ENCODE measurements at regions not wholly inside any gene's neighbourhood (a gene's known extent, or its start where the extent isn't known, plus 50 kb on each side); places are given as distances from the start of the nearest gene placed in this dataset.

GRCh38 chr17:36697903-36698530 is 96.6 kb downstream of the MRM1 start:
- TF ChIP-seq SUZ12 (IDR thresholded peaks at IDR 0.05): no peak
- no peak for TF ChIP-seq PKNOX1 (IDR thresholded peaks at IDR 0.05)
- no peak for TF ChIP-seq FOXA1 (IDR thresholded peaks at IDR 0.05)
- TF ChIP-seq ELF4 (IDR thresholded peaks at IDR 0.05): no peak
- CTCF ChIA-PET: no interaction called here
- peak; percentile 18 for DNase-seq (ENCODE audit: extremely low spot score)
- POLR2A ChIA-PET: no interaction called here

GRCh38 chr17:36701429-36702099 is 100.2 kb downstream of the MRM1 start:
- DNase-seq (ENCODE audit: extremely low spot score): no peak
- ChIA-PET POLR2A (no interaction called here), CTCF (interaction anchor here (0.6 kb wide), 1 partner anchor 893 kb away, joined by 4 read pairs; no protein-coding TSS in a partner anchor)

GRCh38 chr17:36702636-36703035 is 101.3 kb downstream of the MRM1 start:
- POLR2A ChIA-PET: no interaction called here
- TF ChIP-seq LEF1 (IDR thresholded peaks at IDR 0.05; ENCODE audit: borderline replicate concordance) (no peak), TARDBP (IDR thresholded peaks at IDR 0.05) (no peak), FOXA1 (IDR thresholded peaks at IDR 0.05) (no peak), FOXM1 (IDR thresholded peaks at IDR 0.05; ENCODE audit: borderline replicate concordance) (no peak), FOXK2 (IDR thresholded peaks at IDR 0.05) (no peak), L3MBTL2 (conservative IDR thresholded peaks at IDR 0.05) (no peak), ZNF384 (IDR thresholded peaks at IDR 0.05) (no peak), ARNT (IDR thresholded peaks at IDR 0.05) (no peak), PKNOX1 (IDR thresholded peaks at IDR 0.05) (no peak), BHLHE40 (IDR thresholded peaks at IDR 0.05; ENCODE audit: borderline replicate concordance) (no peak), CTBP1 (IDR thresholded peaks at IDR 0.05; ENCODE audit: borderline replicate concordance) (no peak), NFRKB (IDR thresholded peaks at IDR 0.05) (no peak), HDGF (IDR thresholded peaks at IDR 0.05; ENCODE audit: borderline replicate concordance) (no peak), SP1 (IDR thresholded peaks at IDR 0.05) (no peak), ELF4 (IDR thresholded peaks at IDR 0.05) (no peak), SUZ12 (IDR thresholded peaks at IDR 0.05) (no peak)
- DNase-seq (ENCODE audit: extremely low spot score): no peak
- CTCF ChIA-PET: no interaction called here

More at GRCh38 chr17:36701429-36702099, 100.2 kb downstream of the MRM1 start:
- TF ChIP-seq FOXM1 (IDR thresholded peaks at IDR 0.05; ENCODE audit: borderline replicate concordance) (no peak), CTBP1 (IDR thresholded peaks at IDR 0.05; ENCODE audit: borderline replicate concordance) (no peak), SUZ12 (IDR thresholded peaks at IDR 0.05) (no peak), ELF4 (IDR thresholded peaks at IDR 0.05) (no peak), FOXK2 (IDR thresholded peaks at IDR 0.05) (no peak), FOXA1 (IDR thresholded peaks at IDR 0.05) (no peak), L3MBTL2 (conservative IDR thresholded peaks at IDR 0.05) (no peak), ZNF384 (IDR thresholded peaks at IDR 0.05) (no peak), BHLHE40 (IDR thresholded peaks at IDR 0.05; ENCODE audit: borderline replicate concordance) (no peak), SP1 (IDR thresholded peaks at IDR 0.05) (no peak), NFRKB (IDR thresholded peaks at IDR 0.05) (no peak), PKNOX1 (IDR thresholded peaks at IDR 0.05) (no peak), HDGF (IDR thresholded peaks at IDR 0.05; ENCODE audit: borderline replicate concordance) (no peak), TARDBP (IDR thresholded peaks at IDR 0.05) (no peak)

- ChIA-PET POLR2A (no interaction called here), CTCF (interaction anchor here (0.7 kb wide), 1 partner anchor 51 kb away, joined by 3 read pairs; no protein-coding TSS in a partner anchor)
- TF ChIP-seq SUZ12 (IDR thresholded peaks at IDR 0.05): no peak
- TF ChIP-seq PKNOX1 (IDR thresholded peaks at IDR 0.05): no peak
- no peak for TF ChIP-seq CTBP1 (IDR thresholded peaks at IDR 0.05; ENCODE audit: borderline replicate concordance)
- no peak for TF ChIP-seq HDGF (IDR thresholded peaks at IDR 0.05; ENCODE audit: borderline replicate concordance)
- no peak for TF ChIP-seq ZNF384 (IDR thresholded peaks at IDR 0.05)
- DNase-seq (ENCODE audit: extremely low spot score): peak; percentile 65
Observed at GRCh38 chr17:36703860-36704266, 102.5 kb downstream of the MRM1 start.

- ChIA-PET CTCF (interaction anchor here (0.6 to 1.4 kb wide), 2 partner anchors 9 to 77 kb away, joined by 3 to 6 read pairs; no protein-coding TSS in a partner anchor), POLR2A (no interaction called here)
- TF ChIP-seq SP1 (IDR thresholded peaks at IDR 0.05): no peak
- TF ChIP-seq ARNT (IDR thresholded peaks at IDR 0.05): no peak
- TF ChIP-seq LEF1 (IDR thresholded peaks at IDR 0.05; ENCODE audit: borderline replicate concordance): no peak
- TF ChIP-seq L3MBTL2 (conservative IDR thresholded peaks at IDR 0.05): no peak
- TF ChIP-seq NFRKB (IDR thresholded peaks at IDR 0.05): no peak
- TF ChIP-seq HDGF (IDR thresholded peaks at IDR 0.05; ENCODE audit: borderline replicate concordance): no peak
- no peak for TF ChIP-seq ELF4 (IDR thresholded peaks at IDR 0.05)
- TF ChIP-seq PKNOX1 (IDR thresholded peaks at IDR 0.05): no peak
- no peak for TF ChIP-seq SUZ12 (IDR thresholded peaks at IDR 0.05)
- TF ChIP-seq CTBP1 (IDR thresholded peaks at IDR 0.05; ENCODE audit: borderline replicate concordance): no peak
- TF ChIP-seq BHLHE40 (IDR thresholded peaks at IDR 0.05; ENCODE audit: borderline replicate concordance): no peak
- TF ChIP-seq FOXA1 (IDR thresholded peaks at IDR 0.05): no peak
- TF ChIP-seq FOXM1 (IDR thresholded peaks at IDR 0.05; ENCODE audit: borderline replicate concordance): no peak
- no peak for TF ChIP-seq ZNF384 (IDR thresholded peaks at IDR 0.05)
- DNase-seq (ENCODE audit: extremely low spot score): no peak
Observed at GRCh38 chr17:36705283-36705795, 104.0 kb downstream of the MRM1 start.

Data from HEK293T (cell line).